ENCODE measurements at regions not wholly inside any gene's neighbourhood (a gene's known extent, or its start where the extent isn't known, plus 50 kb on each side); places are given as distances from the start of the nearest gene placed in this dataset.

GRCh38 chr2:19050354-19050753 is 308.1 kb downstream of the OSR1 start:
- CTCF ChIA-PET = no interaction called here
- DNase-seq (ENCODE audit: low read depth, low spot score) = no peak
- POLR2A ChIA-PET = no interaction called here
- TF ChIP-seq CTCF (IDR thresholded peaks at IDR 0.05; ENCODE audit: insufficient read depth, low read length, missing control alignments) = no peak
- no peak overlapping the region for H3K4me3 ChIP-seq (ENCODE audit: low read depth, low read length)

- no peak for DNase-seq (ENCODE audit: low read depth, low spot score)
- TF ChIP-seq CTCF (IDR thresholded peaks at IDR 0.05; ENCODE audit: insufficient read depth, low read length, missing control alignments) = no peak
- POLR2A ChIA-PET = no interaction called here
- CTCF ChIA-PET = no interaction called here
- no peak overlapping the region for H3K4me3 ChIP-seq (ENCODE audit: low read depth, low read length)
Measured at GRCh38 chr2:19048593-19049266, 309.7 kb downstream of the OSR1 start.

GRCh38 chr2:19046986-19047780 is 311.2 kb downstream of the OSR1 start:
- ChIA-PET POLR2A (interaction anchor here (0.8 to 1.3 kb wide), 2 partner anchors 70 to 311 kb away, joined by 3 to 4 read pairs; partner anchors contain the start of gene OSR1), CTCF (interaction anchor here (0.8 kb wide), 1 partner anchor 315 kb away, joined by 3 read pairs; no protein-coding TSS in a partner anchor)
- H3K4me3 ChIP-seq (ENCODE audit: low read depth, low read length) = no peak overlapping the region
- no peak for DNase-seq (ENCODE audit: low read depth, low spot score)
- TF ChIP-seq CTCF (IDR thresholded peaks at IDR 0.05; ENCODE audit: insufficient read depth, low read length, missing control alignments) = no peak

- CTCF ChIA-PET = interaction anchor here (0.8 to 1.5 kb wide), 2 partner anchors 9 to 16 kb away, joined by 3 to 4 read pairs; no protein-coding TSS in a partner anchor
- no peak for DNase-seq (ENCODE audit: low read depth, low spot score)
- no peak overlapping the region for H3K4me3 ChIP-seq (ENCODE audit: low read depth, low read length)
- no peak for TF ChIP-seq CTCF (IDR thresholded peaks at IDR 0.05; ENCODE audit: insufficient read depth, low read length, missing control alignments)
- POLR2A ChIA-PET = no interaction called here
Measured at GRCh38 chr2:19045151-19045550, 313.3 kb downstream of the OSR1 start.

- DNase-seq (ENCODE audit: low read depth, low spot score) = no peak
- CTCF ChIA-PET = interaction anchor here (1.4 kb wide), 1 partner anchor 9 kb away, joined by 7 read pairs; no protein-coding TSS in a partner anchor
- no peak overlapping the region for H3K4me3 ChIP-seq (ENCODE audit: low read depth, low read length)
- TF ChIP-seq CTCF (IDR thresholded peaks at IDR 0.05; ENCODE audit: insufficient read depth, low read length, missing control alignments) = no peak
- POLR2A ChIA-PET = no interaction called here
Measured at GRCh38 chr2:19043893-19044292, 314.5 kb downstream of the OSR1 start.

- TF ChIP-seq CTCF (IDR thresholded peaks at IDR 0.05; ENCODE audit: insufficient read depth, low read length, missing control alignments) = no peak
- no peak for DNase-seq (ENCODE audit: low read depth, low spot score)
- ChIA-PET POLR2A (no interaction called here), CTCF (interaction anchor here (1.4 kb wide), 1 partner anchor 322 kb away, joined by 3 read pairs; no protein-coding TSS in a partner anchor)
- H3K4me3 ChIP-seq (ENCODE audit: low read depth, low read length) = no peak overlapping the region
Measured at GRCh38 chr2:19041434-19042041, 316.9 kb downstream of the OSR1 start.
